WTC11 (cell line): ENCODE measurements at regions not wholly inside any gene's neighbourhood (a gene's known extent, or its start where the extent isn't known, plus 50 kb on each side); places are given as distances from the start of the nearest gene placed in this dataset.

Experiments
- AFF4 ChIP-seq: sonication (generic); formaldehyde crosslinking; IDR thresholded peaks from 2 replicates; pipeline ENCODE4 v1.8.1; 2023; ENCODE audit warnings: mild to moderate bottlenecking, missing genetic modification reagents, borderline replicate concordance
- ATF3 ChIP-seq: sonication (generic); formaldehyde crosslinking; conservative IDR thresholded peaks from 2 replicates; pipeline ENCODE4 v1.8.1; 2022; ENCODE audit warnings: mild to moderate bottlenecking, missing genetic modification reagents
- CREB1 ChIP-seq: sonication (generic); formaldehyde crosslinking; IDR thresholded peaks from 2 replicates; pipeline ENCODE4 v1.8.0; 2023; ENCODE audit warnings: mild to moderate bottlenecking, missing genetic modification reagents
- CTCF ChIP-seq: fragments of 200-600 bp; IDR thresholded peaks from 2 replicates; pipeline ENCODE4 v1.8.0; 2022; ENCODE audit warnings: antibody characterized with exemption
- ESRRA ChIP-seq: sonication (generic); formaldehyde crosslinking; IDR thresholded peaks from 2 replicates; pipeline ENCODE4 v1.8.1; 2022; ENCODE audit warnings: mild to moderate bottlenecking, missing genetic modification reagents, borderline replicate concordance
- HMGXB4 ChIP-seq: sonication (generic); formaldehyde crosslinking; IDR thresholded peaks from 2 replicates; pipeline ENCODE4 v1.8.1; 2023; ENCODE audit warnings: mild to moderate bottlenecking, moderate library complexity, missing genetic modification reagents
- JUN ChIP-seq: sonication (generic); formaldehyde crosslinking; IDR thresholded peaks from 2 replicates; pipeline ENCODE4 v1.8.0; 2023; ENCODE audit warnings: mild to moderate bottlenecking, missing genetic modification reagents
- KAT7 ChIP-seq: sonication (generic); formaldehyde crosslinking; IDR thresholded peaks from 2 replicates; pipeline ENCODE4 v1.8.1; 2023; ENCODE audit warnings: missing genetic modification reagents, mild to moderate bottlenecking, borderline replicate concordance
- SP1 ChIP-seq: sonication (generic); formaldehyde crosslinking; conservative IDR thresholded peaks from 2 replicates; pipeline ENCODE4 v1.8.1; 2022; ENCODE audit warnings: missing genetic modification reagents
- TP53 ChIP-seq: sonication (generic); formaldehyde crosslinking; IDR thresholded peaks from 2 replicates; pipeline ENCODE4 v1.8.1; 2023; ENCODE audit warnings: mild to moderate bottlenecking, missing genetic modification reagents
- USF2 ChIP-seq: sonication (generic); formaldehyde crosslinking; IDR thresholded peaks from 2 replicates; pipeline ENCODE4 v1.8.1; 2023; ENCODE audit warnings: mild to moderate bottlenecking, missing genetic modification reagents, moderate library complexity
- ZNF263 ChIP-seq: sonication (generic); formaldehyde crosslinking; IDR thresholded peaks from 2 replicates; pipeline ENCODE4 v1.8.1; 2022; ENCODE audit warnings: low read depth, mild to moderate bottlenecking, moderate library complexity, missing genetic modification reagents
- ZNF317 ChIP-seq: sonication (generic); formaldehyde crosslinking; IDR thresholded peaks from 2 replicates; pipeline ENCODE4 v1.8.1; 2023; ENCODE audit warnings: low read depth, mild to moderate bottlenecking, moderate library complexity, missing genetic modification reagents, borderline replicate concordance

GRCh38 chr5:126694403-126694802, 82.5 kb upstream of the LMNB1 start:
- TF ChIP-seq USF2 (CRISPR knock-in tag) (no peak), CTCF (no peak), AFF4 (CRISPR knock-in tag) (no peak), ZNF317 (CRISPR knock-in tag) (no peak), TP53 (CRISPR knock-in tag) (no peak), KAT7 (no peak), ATF3 (CRISPR knock-in tag) (no peak), HMGXB4 (CRISPR knock-in tag) (no peak), ZNF263 (CRISPR knock-in tag) (no peak), CREB1 (CRISPR knock-in tag) (no peak), ESRRA (CRISPR knock-in tag) (no peak), SP1 (CRISPR knock-in tag) (no peak), JUN (CRISPR knock-in tag) (no peak)
